H1 (cell line): ENCODE measurements at regions not wholly inside any gene's neighbourhood (a gene's known extent, or its start where the extent isn't known, plus 50 kb on each side); places are given as distances from the start of the nearest gene placed in this dataset.

ENCODE experiments used
- CTCF ChIA-PET: fragments of 300-600 bp; sonication (Branson Sonifier 250); formaldehyde crosslinking; loops from one replicate; lab custom pipeline; 2021; ENCODE audit not compliant: partially characterized antibody; lab: Charles Lee
- POLR2A ChIA-PET: fragments of 300-600 bp; sonication (Branson Sonifier 250); formaldehyde crosslinking; loops from one replicate; lab custom pipeline; 2021; ENCODE audit warnings: inconsistent platforms; ENCODE audit not compliant: partially characterized antibody; lab: Charles Lee
- DNase-seq, 2 experiments: peaks; one replicate each; pipeline versions ENCODE4 v3.0.0 to v3.0.0-alpha.2; 2010 to 2022; ENCODE audit warnings: low spot score in 2 of 2, low read depth in 1 of 2, mixed read lengths in 1 of 2
- FAIRE-seq: peaks from 2 replicates; lab custom pipeline; 2011; peaks lifted over from hg19 to GRCh38; lab: Jason Lieb, UNC
- H2AFZ ChIP-seq: 2 replicates; pipeline ENCODE4 v1.8.1; 2012; ENCODE audit warnings: low read length, inconsistent platforms
- H2AK5ac ChIP-seq: 2 replicates; pipeline ENCODE4 v1.6.1; 2013; ENCODE audit warnings: low read depth, low read length
- H2BK120ac ChIP-seq: replicated peaks from 2 replicates; pipeline ENCODE3; 2013; ENCODE audit warnings: low read depth, low read length, inconsistent platforms
- H2BK12ac ChIP-seq: 2 replicates; pipeline ENCODE4 v1.6.1; 2013; ENCODE audit warnings: low read depth, low read length
- H2BK15ac ChIP-seq: 2 replicates; pipeline ENCODE4 v1.6.1; 2013; ENCODE audit warnings: low read length
- H2BK20ac ChIP-seq: 2 replicates; pipeline ENCODE4 v1.6.1; 2013; ENCODE audit warnings: low read length
- H2BK5ac ChIP-seq: 2 replicates; pipeline ENCODE4 v1.6.1; 2013; ENCODE audit warnings: low read depth, low read length
- H3K14ac ChIP-seq: 2 replicates; pipeline ENCODE4 v1.6.1; 2013; ENCODE audit warnings: inconsistent platforms; ENCODE audit not compliant: insufficient read length
- H3K18ac ChIP-seq: 2 replicates; pipeline ENCODE4 v1.6.1; 2013; ENCODE audit warnings: low read length; ENCODE audit errors: extremely low read depth
- H3K23ac ChIP-seq: 2 replicates; pipeline ENCODE4 v1.6.1; 2013; ENCODE audit warnings: inconsistent platforms; ENCODE audit not compliant: insufficient read length
- H3K23me2 ChIP-seq: 2 replicates; pipeline ENCODE4 v1.6.1; 2013; ENCODE audit warnings: low read depth, low read length
- H3K27ac ChIP-seq: 2 replicates; pipeline ENCODE4 v1.6.1; 2011; ENCODE audit warnings: low read depth, low read length, inconsistent platforms
- H3K27me3 ChIP-seq, 4 experiments: replicated peaks in 1 of 4; 1 replicate in 1 of 4; 2 replicates in 3 of 4; pipeline versions ENCODE4 v1.6.1 to v1.8.1; 2011 to 2013; ENCODE audit warnings: low read length in 3 of 4, mild to moderate bottlenecking in 3 of 4, inconsistent platforms in 2 of 4, mixed read lengths in 2 of 4, moderate library complexity in 1 of 4; ENCODE audit not compliant: control insufficient read depth in 3 of 4, insufficient read depth in 3 of 4; ENCODE audit errors: extremely low read depth in 1 of 4
- H3K36me3 ChIP-seq, 4 experiments: 2 replicates each; pipeline versions ENCODE4 v1.6.1 to v1.8.1; 2011 to 2013; ENCODE audit warnings: mild to moderate bottlenecking in 4 of 4, low read length in 3 of 4, moderate library complexity in 2 of 4, control low read depth in 1 of 4, inconsistent platforms in 1 of 4; ENCODE audit not compliant: insufficient read depth in 4 of 4, control insufficient read depth in 2 of 4
- H3K4ac ChIP-seq: replicated peaks from 2 replicates; pipeline ENCODE3; 2013; ENCODE audit warnings: low read length, low read depth, mixed read lengths, inconsistent platforms; ENCODE audit not compliant: insufficient read length
- H3K4me1 ChIP-seq, 4 experiments: replicated peaks in 1 of 4; 1 replicate in 1 of 4; 2 replicates in 3 of 4; pipeline versions ENCODE4 v1.6.1 to v1.8.1; 2011 to 2013; ENCODE audit warnings: low read length in 3 of 4, inconsistent platforms in 2 of 4, mixed read lengths in 1 of 4; ENCODE audit not compliant: insufficient read depth in 4 of 4, control insufficient read depth in 3 of 4
- H3K4me2 ChIP-seq, 2 experiments: 2 replicates each; pipeline versions ENCODE4 v1.6.1 to v1.8.1; 2011 to 2013; ENCODE audit warnings: low read depth in 2 of 2, low read length in 2 of 2, control low read depth in 1 of 2, inconsistent platforms in 1 of 2, mild to moderate bottlenecking in 1 of 2; ENCODE audit not compliant: insufficient read depth in 1 of 2
- H3K4me3 ChIP-seq, 4 experiments: fragments of 200-600, 300-600 bp in 1 of 4; sonication (generic), shearing (Covaris generic), sonication (Bioruptor Twin) in 1 of 4; 2 replicates each; pipeline versions ENCODE4 v1.5.1 to v1.8.1; 2011 to 2016; ENCODE audit warnings: low read length in 4 of 4, low read depth in 3 of 4, control low read depth in 2 of 4, inconsistent platforms in 2 of 4, mild to moderate bottlenecking in 2 of 4, mixed read lengths in 1 of 4, moderate library complexity in 1 of 4; ENCODE audit not compliant: insufficient read depth in 2 of 4; ENCODE audit errors: extremely low read depth in 1 of 4
- H3K56ac ChIP-seq: replicated peaks from 2 replicates; pipeline ENCODE3; 2013; ENCODE audit warnings: low read depth, mild to moderate bottlenecking, mixed read lengths, low read length, inconsistent platforms; ENCODE audit not compliant: insufficient read length
- H3K79me1 ChIP-seq: 2 replicates; pipeline ENCODE4 v1.6.1; 2013; ENCODE audit warnings: low read depth, low read length, control low read depth
- H3K79me2 ChIP-seq, 2 experiments: 2 replicates each; pipeline versions ENCODE4 v1.6.1 to v1.8.1; 2012 to 2013; ENCODE audit warnings: low read length in 2 of 2, mild to moderate bottlenecking in 2 of 2, inconsistent platforms in 1 of 2; ENCODE audit not compliant: insufficient read depth in 2 of 2, control insufficient read depth in 1 of 2
- H3K9ac ChIP-seq, 4 experiments: replicated peaks in 1 of 4; 1 replicate in 1 of 4; 2 replicates in 3 of 4; pipeline versions ENCODE4 v1.6.1 to v1.8.1; 2011 to 2013; ENCODE audit warnings: low read depth in 3 of 4, low read length in 3 of 4, control low read depth in 2 of 4, mild to moderate bottlenecking in 2 of 4, moderate library complexity in 2 of 4, inconsistent platforms in 1 of 4; ENCODE audit errors: extremely low read depth in 1 of 4
- H3K9me3 ChIP-seq, 2 experiments: 2 replicates each; pipeline versions ENCODE4 v1.6.1 to v1.8.1; 2012 to 2013; ENCODE audit warnings: mild to moderate bottlenecking in 2 of 2, moderate library complexity in 2 of 2, control low read depth in 1 of 2, inconsistent platforms in 1 of 2, low read depth in 1 of 2, low read length in 1 of 2, mixed read lengths in 1 of 2; ENCODE audit not compliant: insufficient read depth in 2 of 2
- H4K20me1 ChIP-seq, 2 experiments: replicated peaks in 1 of 2; 2 replicates each; pipeline versions ENCODE3 to v1.8.1; 2011 to 2013; ENCODE audit warnings: inconsistent platforms in 2 of 2, low read length in 2 of 2, mild to moderate bottlenecking in 1 of 2; ENCODE audit not compliant: insufficient read depth in 2 of 2, control insufficient read depth in 1 of 2
- H4K5ac ChIP-seq: 2 replicates; pipeline ENCODE4 v1.6.1; 2013; ENCODE audit warnings: low read length, low read depth, mixed read lengths, inconsistent platforms; ENCODE audit not compliant: insufficient read length
- H4K8ac ChIP-seq: 2 replicates; pipeline ENCODE4 v1.8.0; 2013; ENCODE audit warnings: mild to moderate bottlenecking, moderate library complexity, low read length, inconsistent platforms; ENCODE audit not compliant: insufficient read depth; ENCODE audit errors: extremely low read depth
- H4K91ac ChIP-seq: replicated peaks from 2 replicates; pipeline ENCODE3; 2013; ENCODE audit warnings: low read length, mixed read lengths, inconsistent platforms; ENCODE audit not compliant: insufficient read length
- BACH1 ChIP-seq: IDR thresholded peaks from 2 replicates; pipeline ENCODE4 v1.6.1; 2012; ENCODE audit warnings: low read length, improper control_type of control experiment
- GTF2F1 ChIP-seq: IDR thresholded peaks from 2 replicates; pipeline ENCODE4 v1.6.1; 2012; ENCODE audit warnings: low read depth, low read length, improper control_type of control experiment, borderline replicate concordance
- HDAC6 ChIP-seq: IDR thresholded peaks from one replicate; pipeline ENCODE4 v1.7.1; 2012; ENCODE audit warnings: low read depth, mild to moderate bottlenecking, inconsistent platforms, low read length, moderate library complexity
- KDM1A ChIP-seq: fragments of 200-600, 300-600 bp; sonication (generic); IDR thresholded peaks from 2 replicates; pipeline ENCODE4 v1.7.1; 2016; ENCODE audit warnings: mild to moderate bottlenecking, low read length, borderline replicate concordance
- POU5F1 ChIP-seq: IDR thresholded peaks from 2 replicates; pipeline ENCODE4 v1.6.1; 2011; ENCODE audit warnings: low read depth, mild to moderate bottlenecking, low read length, moderate library complexity
- SAP30 ChIP-seq: fragments of 300-600 bp; sonication (generic); IDR thresholded peaks from 2 replicates; pipeline ENCODE4 v1.7.1; 2012; ENCODE audit warnings: low read length, moderate library complexity, mild to moderate bottlenecking, inconsistent platforms; ENCODE audit not compliant: insufficient read depth, insufficient replicate concordance
- SP2 ChIP-seq: IDR thresholded peaks from 2 replicates; pipeline ENCODE4 v1.6.1; 2012; ENCODE audit warnings: mild to moderate bottlenecking, low read length, inconsistent platforms
- TEAD4 ChIP-seq: IDR thresholded peaks from 2 replicates; pipeline ENCODE4 v1.6.1; 2012; ENCODE audit warnings: low read depth, low read length, inconsistent platforms, mixed read lengths
- YY1 ChIP-seq: IDR thresholded peaks from 2 replicates; pipeline ENCODE4 v1.6.1; 2011; ENCODE audit warnings: low read depth, mild to moderate bottlenecking, low read length
- WGBS, 2 experiments: shearing (Covaris generic) in 1 of 2; methylation state at CpG; one replicate each; pipeline versions ENCODE4 v1.1.6 to v1.1.7; 2013 to 2015; ENCODE audit warnings: low lambda C conversion rate in 2 of 2, mixed read lengths in 2 of 2, inconsistent platforms in 1 of 2, low coverage in 1 of 2, missing lambda C conversion rate in 1 of 2; ENCODE audit not compliant: insufficient replicate concordance in 2 of 2, insufficient coverage in 1 of 2, insufficient read length in 1 of 2; ENCODE audit errors: extremely low coverage in 1 of 2, missing lambda C conversion rate in 1 of 2; 5-methylcytosine and 5-hydroxymethylcytosine counted together
- TF ChIP-seq, protein P1 (sequence below): IDR thresholded peaks from 2 replicates; pipeline ENCODE4 v1.6.1; 2011; ENCODE audit warnings: low read depth, mild to moderate bottlenecking, low read length; ENCODE audit not compliant: insufficient read depth
- TF ChIP-seq, protein P2 (sequence below): IDR thresholded peaks from 2 replicates; pipeline ENCODE4 v1.6.1; 2012; ENCODE audit warnings: inconsistent platforms

DNA sequence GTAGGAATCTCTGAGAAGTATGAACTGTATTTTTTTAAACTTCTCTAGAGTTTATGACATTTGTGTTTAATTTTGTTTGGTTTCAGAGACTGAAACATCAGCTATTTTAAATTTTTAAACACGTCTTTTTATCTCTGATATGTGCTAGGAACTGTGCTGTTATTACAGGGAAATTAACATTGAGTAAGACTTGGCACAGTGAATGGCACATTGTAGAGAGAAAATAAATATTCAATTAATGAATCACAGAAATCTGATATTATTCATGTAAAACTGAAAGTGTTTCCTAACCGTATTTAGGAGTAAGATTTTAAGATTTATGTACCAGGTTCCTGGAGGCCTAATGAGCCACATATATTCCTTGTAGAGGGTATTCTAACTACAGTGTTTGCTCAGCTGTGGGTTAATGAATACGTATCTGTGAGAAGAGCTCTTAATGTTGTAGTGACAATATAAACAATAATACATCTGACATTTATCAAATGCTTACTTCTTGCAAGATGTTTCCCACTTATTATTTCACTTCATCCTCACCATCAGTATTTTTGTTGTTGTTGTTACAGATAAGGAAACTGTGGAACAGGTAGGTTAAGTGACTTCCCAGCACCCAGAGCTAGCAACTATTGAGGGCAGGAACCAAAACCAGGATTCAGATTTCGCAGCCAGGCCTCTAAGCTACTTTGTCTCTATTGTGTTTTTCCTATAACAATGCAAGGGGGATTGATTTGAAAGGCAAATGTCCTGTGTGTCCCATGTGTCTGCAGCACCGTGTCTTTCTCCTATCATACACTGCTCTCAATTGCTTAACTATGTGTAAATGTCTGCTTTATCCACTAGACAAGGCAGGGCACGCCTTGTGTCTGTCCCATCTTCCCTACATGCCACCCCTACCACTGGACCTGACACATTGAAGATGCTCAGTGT is 121.1 kb upstream of the FAM9C start:
- Histone ChIP-seq H2BK15ac (no peak overlapping the region), H3K56ac (no peak overlapping the region), H2AFZ (no peak overlapping the region), H2BK120ac (no peak overlapping the region), H3K4me2 (peak overlapping the region in 1 of 2 experiments; percentile 48; a peak in 3 of 4 replicates), H2BK5ac (no peak overlapping the region), H3K18ac (no peak overlapping the region), H3K9me3 (no peaks in the 10 kb centered on the region), H3K9ac (no peak overlapping the region), H2BK12ac (no peak overlapping the region), H2BK20ac (no peak overlapping the region), H3K14ac (no peak overlapping the region), H3K4me3 (peak overlapping the region in 1 of 4 experiments; percentile 35; a peak in 1 of 8 replicates), H4K8ac (no peak overlapping the region), H4K20me1 (no peaks in the 10 kb centered on the region), H4K5ac (no peak overlapping the region), H3K23ac (no peak overlapping the region), H2AK5ac (no peak overlapping the region), H3K4ac (no peak overlapping the region), H3K27me3 (peaks cover 0 to 4% (median 1%) of the 10 kb centered on the region in 4 experiments; a peak in 3 of 7 replicates), H3K23me2 (no peaks in the 10 kb centered on the region), H3K4me1 (peaks cover 0 to 12% (median 2%) of the 10 kb centered on the region in 4 experiments; a peak in 3 of 7 replicates), H3K79me1 (no peaks in the 10 kb centered on the region), H3K36me3 (no peaks in the 10 kb centered on the region), H3K27ac (no peak overlapping the region), H3K79me2 (no peaks in the 10 kb centered on the region), H4K91ac (no peak overlapping the region)
- DNase-seq (no peak), FAIRE-seq (no peak)
- 46% methylated on average over 6 of the region's 6 CpGs; no CpG with 5 or more reads in 1 of the 2 experiments for WGBS, 2 experiments
- POLR2A ChIA-PET = interaction anchor here (1.2 kb wide), 1 partner anchor 36 kb away, joined by 6 read pairs; no protein-coding TSS in a partner anchor
- CTCF ChIA-PET = interaction anchor here (0.9 to 1.3 kb wide), 3 partner anchors 140 to 220 kb away, joined by 3 to 4 read pairs (median 3); no protein-coding TSS in a partner anchor
- TF ChIP-seq BACH1 (no peak), SP2 (no peak), TEAD4 (no peak), POU5F1 (no peak), HDAC6 (no peak), SAP30 (no peak), KDM1A (no peak), GTF2F1 (no peak), YY1 (no peak)
- TF ChIP-seq, protein P1, sequence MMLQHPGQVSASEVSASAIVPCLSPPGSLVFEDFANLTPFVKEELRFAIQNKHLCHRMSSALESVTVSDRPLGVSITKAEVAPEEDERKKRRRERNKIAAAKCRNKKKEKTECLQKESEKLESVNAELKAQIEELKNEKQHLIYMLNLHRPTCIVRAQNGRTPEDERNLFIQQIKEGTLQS = no peak
- TF ChIP-seq, protein P2, sequence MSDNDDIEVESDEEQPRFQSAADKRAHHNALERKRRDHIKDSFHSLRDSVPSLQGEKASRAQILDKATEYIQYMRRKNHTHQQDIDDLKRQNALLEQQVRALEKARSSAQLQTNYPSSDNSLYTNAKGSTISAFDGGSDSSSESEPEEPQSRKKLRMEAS = no peak
